ENCODE measurements at regions not wholly inside any gene's neighbourhood (a gene's known extent, or its start where the extent isn't known, plus 50 kb on each side); places are given as distances from the start of the nearest gene placed in this dataset.
"Not testable (repeated sequence)": the region's sequence is repeated elsewhere in the genome, so short reads cannot be mapped to it uniquely, and the experiment has no call there.

- no peak for DNase-seq
These were observed 331.5 kb upstream of the CNTNAP2 start for GRCh38 chr7:145784809-145785780.

GRCh38 chr7:145781388-145781787, 335.2 kb upstream of the CNTNAP2 start:
- not testable (repeated sequence) for DNase-seq

- no peak for DNase-seq
These were observed 337.5 kb upstream of the CNTNAP2 start for GRCh38 chr7:145779140-145779539.

- DNase-seq = no peak
These were observed 341.8 kb upstream of the CNTNAP2 start for GRCh38 chr7:145774777-145775176.

GRCh38 chr7:145753004-145753403, 363.6 kb upstream of the CNTNAP2 start:
- no peak for DNase-seq

- DNase-seq = no peak
These were observed 379.0 kb upstream of the CNTNAP2 start for GRCh38 chr7:145737617-145738016.

GRCh38 chr7:145735061-145735460, 381.5 kb upstream of the CNTNAP2 start:
- no peak for DNase-seq

GRCh38 chr7:145732521-145732920, 384.1 kb upstream of the CNTNAP2 start:
- DNase-seq = no peak

- DNase-seq = no peak
These were observed 386.9 kb upstream of the CNTNAP2 start for GRCh38 chr7:145729691-145730090.

GRCh38 chr7:145718129-145718528, 398.5 kb upstream of the CNTNAP2 start:
- DNase-seq = no peak

GRCh38 chr7:145700488-145700887, 416.1 kb upstream of the CNTNAP2 start:
- no peak for DNase-seq

GRCh38 chr7:145698526-145699262, 417.9 kb upstream of the CNTNAP2 start:
- no peak for DNase-seq

- DNase-seq = not testable (repeated sequence)
These were observed 419.0 kb upstream of the CNTNAP2 start for GRCh38 chr7:145697412-145698107.

- no peak for DNase-seq
These were observed 420.5 kb upstream of the CNTNAP2 start for GRCh38 chr7:145696071-145696470.

- DNase-seq = no peak
These were observed 424.2 kb upstream of the CNTNAP2 start for GRCh38 chr7:145692237-145692950.

GRCh38 chr7:145691377-145691914, 425.2 kb upstream of the CNTNAP2 start:
- DNase-seq = no peak

GRCh38 chr7:145681646-145682045, 435.0 kb upstream of the CNTNAP2 start:
- no peak for DNase-seq

- no peak for DNase-seq
These were observed 435.4 kb upstream of the CNTNAP2 start for GRCh38 chr7:145681159-145681558.

- no peak for DNase-seq
These were observed 450.9 kb upstream of the CNTNAP2 start for GRCh38 chr7:145665499-145666258.

- DNase-seq = no peak
These were observed 460.9 kb upstream of the CNTNAP2 start for GRCh38 chr7:145655666-145656065.

- DNase-seq = no peak
These were observed 471.5 kb upstream of the CNTNAP2 start for GRCh38 chr7:145645135-145645515.
